ENCODE measurements at regions not wholly inside any gene's neighbourhood (a gene's known extent, or its start where the extent isn't known, plus 50 kb on each side); places are given as distances from the start of the nearest gene placed in this dataset.

DNA sequence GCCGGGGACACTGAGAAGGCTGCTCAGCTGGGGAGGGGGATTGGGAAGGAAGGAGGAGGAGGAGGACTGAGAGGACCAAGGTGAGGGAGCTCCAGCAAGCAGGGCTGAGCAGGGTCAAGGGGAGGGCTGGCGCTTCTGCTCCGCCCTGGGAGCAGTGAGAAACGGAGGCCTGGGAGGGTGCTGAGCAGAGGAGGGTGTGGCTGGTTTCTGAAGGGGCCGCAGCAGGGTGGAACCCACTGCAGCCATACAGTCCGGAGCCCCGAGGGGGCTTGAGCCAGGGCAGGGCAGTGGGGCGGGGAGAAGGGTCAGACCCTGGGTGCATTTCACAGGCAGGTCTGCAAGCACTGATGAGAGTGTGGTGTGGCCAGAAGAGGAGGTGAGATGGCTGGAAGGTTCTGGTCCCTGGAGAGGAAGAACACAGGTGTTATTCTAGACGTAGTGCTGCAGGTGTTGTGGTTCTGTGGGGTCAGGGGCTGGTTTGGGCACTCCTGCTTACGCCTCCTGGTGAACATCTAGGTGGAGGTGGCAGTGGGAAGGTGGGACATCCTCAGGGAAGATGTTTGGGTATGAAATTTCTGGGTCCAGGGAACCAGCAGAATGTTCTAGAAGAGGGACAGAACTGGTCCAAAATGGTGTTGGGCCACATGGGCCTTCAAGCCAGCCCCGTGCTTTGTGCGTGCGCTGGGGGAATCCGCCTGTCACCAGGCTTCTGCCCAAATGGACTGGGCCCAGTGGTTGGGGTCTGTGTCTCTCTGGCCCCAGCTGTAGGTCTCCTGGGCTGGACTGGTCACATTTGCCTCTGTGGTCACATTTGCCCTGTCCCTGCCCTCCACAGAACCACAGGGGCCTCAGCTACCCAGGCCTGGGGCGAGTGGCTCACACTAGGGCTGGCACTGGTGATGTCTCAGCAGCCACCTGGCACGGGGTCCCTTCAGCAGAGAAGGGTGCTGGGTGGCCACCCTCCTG lies 714.7 kb downstream of the BRD1 start:
- TF ChIP-seq, protein P1, sequence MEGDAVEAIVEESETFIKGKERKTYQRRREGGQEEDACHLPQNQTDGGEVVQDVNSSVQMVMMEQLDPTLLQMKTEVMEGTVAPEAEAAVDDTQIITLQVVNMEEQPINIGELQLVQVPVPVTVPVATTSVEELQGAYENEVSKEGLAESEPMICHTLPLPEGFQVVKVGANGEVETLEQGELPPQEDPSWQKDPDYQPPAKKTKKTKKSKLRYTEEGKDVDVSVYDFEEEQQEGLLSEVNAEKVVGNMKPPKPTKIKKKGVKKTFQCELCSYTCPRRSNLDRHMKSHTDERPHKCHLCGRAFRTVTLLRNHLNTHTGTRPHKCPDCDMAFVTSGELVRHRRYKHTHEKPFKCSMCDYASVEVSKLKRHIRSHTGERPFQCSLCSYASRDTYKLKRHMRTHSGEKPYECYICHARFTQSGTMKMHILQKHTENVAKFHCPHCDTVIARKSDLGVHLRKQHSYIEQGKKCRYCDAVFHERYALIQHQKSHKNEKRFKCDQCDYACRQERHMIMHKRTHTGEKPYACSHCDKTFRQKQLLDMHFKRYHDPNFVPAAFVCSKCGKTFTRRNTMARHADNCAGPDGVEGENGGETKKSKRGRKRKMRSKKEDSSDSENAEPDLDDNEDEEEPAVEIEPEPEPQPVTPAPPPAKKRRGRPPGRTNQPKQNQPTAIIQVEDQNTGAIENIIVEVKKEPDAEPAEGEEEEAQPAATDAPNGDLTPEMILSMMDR (IDR thresholded peaks at IDR 0.05) = no peak
- TF ChIP-seq POLR2AphosphoS5 (IDR thresholded peaks at IDR 0.05; ENCODE audit: low read depth, low read length) (no peak), SIN3A (IDR thresholded peaks at IDR 0.05; ENCODE audit: borderline replicate concordance, insufficient read depth, low read depth, low read length) (no peak), REST (IDR thresholded peaks at IDR 0.05; ENCODE audit: insufficient read depth in 1 of 2, low read depth in 2 of 2, low read length in 1 of 2) (no peak)

Measured in Panc1 (cell line).